AG09309 (cell line): ENCODE measurements at regions not wholly inside any gene's neighbourhood (a gene's known extent, or its start where the extent isn't known, plus 50 kb on each side); places are given as distances from the start of the nearest gene placed in this dataset.

Source experiments
- DNase-seq: peaks from one replicate; pipeline ENCODE4 v3.0.0-alpha.2; 2010; ENCODE audit warnings: low read depth
- H3K4me3 ChIP-seq: 2 replicates; pipeline ENCODE4 v1.5.1; 2011; ENCODE audit warnings: mild to moderate bottlenecking, low read depth, low read length, moderate library complexity; ENCODE audit not compliant: control insufficient read depth
- TF ChIP-seq, protein P1 (sequence below): IDR thresholded peaks from 2 replicates; pipeline ENCODE4 v1.5.1; 2011; ENCODE audit warnings: mild to moderate bottlenecking, low read depth, low read length, inconsistent platforms; ENCODE audit not compliant: insufficient read depth, control insufficient read depth; ENCODE audit errors: missing control alignments

GRCh38 chr20:52589251-52589812 is 382.8 kb upstream of the TSHZ2 start:
- H3K4me3 ChIP-seq: no peak overlapping the region
- no peak for DNase-seq
- TF ChIP-seq, protein P1, sequence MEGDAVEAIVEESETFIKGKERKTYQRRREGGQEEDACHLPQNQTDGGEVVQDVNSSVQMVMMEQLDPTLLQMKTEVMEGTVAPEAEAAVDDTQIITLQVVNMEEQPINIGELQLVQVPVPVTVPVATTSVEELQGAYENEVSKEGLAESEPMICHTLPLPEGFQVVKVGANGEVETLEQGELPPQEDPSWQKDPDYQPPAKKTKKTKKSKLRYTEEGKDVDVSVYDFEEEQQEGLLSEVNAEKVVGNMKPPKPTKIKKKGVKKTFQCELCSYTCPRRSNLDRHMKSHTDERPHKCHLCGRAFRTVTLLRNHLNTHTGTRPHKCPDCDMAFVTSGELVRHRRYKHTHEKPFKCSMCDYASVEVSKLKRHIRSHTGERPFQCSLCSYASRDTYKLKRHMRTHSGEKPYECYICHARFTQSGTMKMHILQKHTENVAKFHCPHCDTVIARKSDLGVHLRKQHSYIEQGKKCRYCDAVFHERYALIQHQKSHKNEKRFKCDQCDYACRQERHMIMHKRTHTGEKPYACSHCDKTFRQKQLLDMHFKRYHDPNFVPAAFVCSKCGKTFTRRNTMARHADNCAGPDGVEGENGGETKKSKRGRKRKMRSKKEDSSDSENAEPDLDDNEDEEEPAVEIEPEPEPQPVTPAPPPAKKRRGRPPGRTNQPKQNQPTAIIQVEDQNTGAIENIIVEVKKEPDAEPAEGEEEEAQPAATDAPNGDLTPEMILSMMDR: no peak

GRCh38 chr20:52586660-52587059 is 385.5 kb upstream of the TSHZ2 start:
- TF ChIP-seq, protein P1: no peak
- no peak overlapping the region for H3K4me3 ChIP-seq
- DNase-seq: no peak

- no peak overlapping the region for H3K4me3 ChIP-seq
- DNase-seq: no peak
- TF ChIP-seq, protein P1: no peak
These were observed 386.8 kb upstream of the TSHZ2 start for GRCh38 chr20:52585333-52585732.

GRCh38 chr20:52578559-52578958 is 387.0 kb upstream of the ZFP64 start:
- H3K4me3 ChIP-seq: no peak overlapping the region
- DNase-seq: no peak
- TF ChIP-seq, protein P1: no peak

DNA sequence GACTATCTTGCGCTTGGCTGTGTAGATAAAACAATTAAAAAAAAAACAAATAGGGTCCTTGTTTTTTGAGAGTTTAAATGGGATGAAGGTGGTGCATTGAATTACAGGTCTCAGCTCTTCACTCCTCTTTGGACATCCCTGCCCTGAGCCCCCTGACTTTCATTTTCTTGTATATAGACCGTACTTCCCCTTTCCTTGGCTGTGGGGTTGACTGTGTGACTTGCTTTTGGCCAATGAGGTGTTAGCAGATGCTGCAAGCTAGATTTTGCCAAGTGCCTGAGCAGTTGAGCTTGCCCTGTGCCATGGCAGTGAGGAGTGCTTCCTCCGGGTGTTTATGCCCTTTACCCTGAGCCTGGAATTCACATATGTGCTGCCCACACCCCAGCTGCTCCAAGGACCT is 386.1 kb upstream of the ZFP64 start:
- no peak overlapping the region for H3K4me3 ChIP-seq
- TF ChIP-seq, protein P1: no peak
- no peak for DNase-seq

DNA sequence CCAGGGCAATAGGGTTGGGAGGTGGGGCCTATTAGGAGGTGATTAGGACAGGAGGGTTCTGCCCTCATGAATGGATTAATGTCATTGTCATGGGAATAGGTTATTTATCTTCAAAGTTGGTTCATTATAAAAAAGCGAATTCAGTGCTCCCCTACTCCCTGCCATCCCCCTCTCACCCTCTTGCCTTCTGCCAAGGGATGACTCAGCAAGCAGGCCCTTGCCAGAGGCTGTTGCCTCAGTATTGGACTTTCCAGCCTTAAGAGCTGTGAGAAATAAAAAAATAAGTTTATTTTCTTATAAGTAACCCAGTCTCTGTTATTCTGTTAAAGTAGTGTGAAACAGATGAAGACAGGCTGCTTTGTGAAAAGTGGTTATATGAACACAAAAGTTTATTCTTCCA is 381.1 kb upstream of the ZFP64 start:
- no peak overlapping the region for H3K4me3 ChIP-seq
- DNase-seq: no peak
- TF ChIP-seq, protein P1: no peak

DNA sequence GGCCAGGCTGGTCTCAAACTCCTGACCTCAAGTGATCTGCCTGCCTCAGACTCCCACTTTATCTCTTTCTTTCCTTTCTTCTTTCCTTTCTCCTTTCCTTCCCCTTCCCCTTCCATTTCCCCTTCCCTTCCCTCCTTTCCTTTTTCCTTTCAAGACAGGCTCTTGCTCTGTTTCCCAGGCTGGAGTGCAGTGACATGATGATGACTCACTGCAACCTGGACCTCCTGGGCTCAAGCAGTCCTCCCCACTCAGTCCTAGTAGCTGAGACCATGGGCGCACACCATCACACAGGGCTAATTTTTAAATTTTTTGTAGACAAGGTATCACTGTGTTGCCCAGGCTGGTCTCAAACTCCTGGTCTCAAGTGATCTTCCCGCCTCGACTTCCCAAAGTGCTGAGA is 377.6 kb upstream of the ZFP64 start:
- DNase-seq: no peak
- H3K4me3 ChIP-seq: no peak overlapping the region
- TF ChIP-seq, protein P1: no peak
